ENCODE measurements at regions not wholly inside any gene's neighbourhood (a gene's known extent, or its start where the extent isn't known, plus 50 kb on each side); places are given as distances from the start of the nearest gene placed in this dataset.
"Not testable (repeated sequence)": the region's sequence is repeated elsewhere in the genome, so short reads cannot be mapped to it uniquely, and the experiment has no call there.

DNA sequence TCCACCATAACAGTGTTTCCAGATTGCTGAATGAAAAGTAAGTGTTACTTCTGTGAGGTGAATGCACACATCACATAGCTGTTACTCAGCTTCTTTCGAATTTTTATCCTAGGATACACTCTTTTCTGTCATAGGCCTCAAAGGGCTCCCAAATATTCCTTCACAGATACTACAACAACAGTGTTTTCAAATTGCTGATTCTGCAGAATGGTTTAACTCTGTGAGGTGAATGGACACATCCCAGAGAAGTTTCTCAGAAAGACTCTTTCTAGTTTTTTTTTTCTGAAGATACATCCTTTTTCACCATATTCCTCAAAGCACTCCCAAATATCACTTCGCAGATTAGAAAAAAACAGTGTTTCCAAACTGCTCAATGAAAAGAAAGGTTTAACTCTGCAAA, 221.1 kb downstream of the OR4A5 start:
- Histone ChIP-seq H3K27ac (no peak overlapping the region), H3K4me3 (no peak overlapping the region), H3K4me1 (no peaks in the 10 kb centered on the region), H3K27me3 (no peaks in the 10 kb centered on the region), H3K9me3 (peaks cover 0 to 60% (median 3%) of the 10 kb centered on the region in 4 donors), H3K36me3 (no peaks in the 10 kb centered on the region)
- TF ChIP-seq, protein P1, sequence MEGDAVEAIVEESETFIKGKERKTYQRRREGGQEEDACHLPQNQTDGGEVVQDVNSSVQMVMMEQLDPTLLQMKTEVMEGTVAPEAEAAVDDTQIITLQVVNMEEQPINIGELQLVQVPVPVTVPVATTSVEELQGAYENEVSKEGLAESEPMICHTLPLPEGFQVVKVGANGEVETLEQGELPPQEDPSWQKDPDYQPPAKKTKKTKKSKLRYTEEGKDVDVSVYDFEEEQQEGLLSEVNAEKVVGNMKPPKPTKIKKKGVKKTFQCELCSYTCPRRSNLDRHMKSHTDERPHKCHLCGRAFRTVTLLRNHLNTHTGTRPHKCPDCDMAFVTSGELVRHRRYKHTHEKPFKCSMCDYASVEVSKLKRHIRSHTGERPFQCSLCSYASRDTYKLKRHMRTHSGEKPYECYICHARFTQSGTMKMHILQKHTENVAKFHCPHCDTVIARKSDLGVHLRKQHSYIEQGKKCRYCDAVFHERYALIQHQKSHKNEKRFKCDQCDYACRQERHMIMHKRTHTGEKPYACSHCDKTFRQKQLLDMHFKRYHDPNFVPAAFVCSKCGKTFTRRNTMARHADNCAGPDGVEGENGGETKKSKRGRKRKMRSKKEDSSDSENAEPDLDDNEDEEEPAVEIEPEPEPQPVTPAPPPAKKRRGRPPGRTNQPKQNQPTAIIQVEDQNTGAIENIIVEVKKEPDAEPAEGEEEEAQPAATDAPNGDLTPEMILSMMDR (IDR thresholded peaks at IDR 0.05), result no peak
- no peak for TF ChIP-seq POLR2A (IDR thresholded peaks at IDR 0.05)
- DNase-seq, result no peak

DNA sequence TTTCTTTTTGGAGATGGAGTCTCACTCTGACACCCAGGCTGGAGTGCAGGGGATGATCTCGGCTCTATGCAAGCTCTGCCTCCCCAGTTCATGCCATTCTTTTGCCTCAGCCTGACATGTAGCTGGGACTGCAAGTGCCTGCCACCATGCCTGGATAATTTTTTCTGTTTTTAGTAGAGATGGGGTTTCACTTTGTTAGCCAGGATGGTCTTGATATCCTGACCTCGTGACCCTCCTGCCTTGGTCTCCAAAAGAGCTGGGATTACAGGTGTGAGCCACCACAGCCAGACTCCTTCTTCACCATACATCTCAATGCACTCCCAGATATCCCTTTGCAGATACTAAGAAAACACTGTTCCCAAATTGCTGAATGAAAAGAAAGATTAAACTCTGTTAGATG, 224.3 kb downstream of the OR4A5 start:
- no peaks in the 10 kb centered on the region for H3K4me1 ChIP-seq
- H3K27ac ChIP-seq, result no peak overlapping the region
- TF ChIP-seq, protein P1 (IDR thresholded peaks at IDR 0.05), result no peak
- no peak for TF ChIP-seq POLR2A (IDR thresholded peaks at IDR 0.05)
- no peaks in the 10 kb centered on the region for H3K36me3 ChIP-seq
- no peak overlapping the region for H3K4me3 ChIP-seq
- no peaks in the 10 kb centered on the region for H3K27me3 ChIP-seq
- H3K9me3 ChIP-seq, result peaks cover 0 to 68% (median 3%) of the 10 kb centered on the region in 4 donors
- no peak for DNase-seq

DNA sequence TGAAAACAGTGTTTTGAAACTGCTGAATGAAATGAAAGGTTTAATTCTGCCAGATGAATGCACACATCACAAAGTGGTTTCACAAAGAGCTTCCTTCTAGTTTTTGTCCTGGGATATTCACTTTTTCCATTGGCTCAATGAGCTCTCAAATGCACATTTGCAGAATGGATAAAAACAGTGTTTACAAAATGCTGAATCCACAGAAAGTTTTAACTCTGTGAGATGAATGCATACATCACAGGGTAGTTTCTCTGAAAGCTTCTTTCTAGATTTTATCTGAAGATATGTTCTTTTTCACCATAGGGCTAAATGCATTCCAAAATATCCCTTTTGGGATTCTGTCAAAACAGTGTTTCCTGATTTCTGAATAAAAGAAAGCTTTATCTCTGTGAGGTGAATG, 237.6 kb downstream of the OR4A5 start:
- no peak for DNase-seq
- no peaks in the 10 kb centered on the region for H3K36me3 ChIP-seq
- TF ChIP-seq POLR2A (IDR thresholded peaks at IDR 0.05), result no peak
- TF ChIP-seq, protein P1 (IDR thresholded peaks at IDR 0.05), result no peak
- no peaks in the 10 kb centered on the region for H3K4me1 ChIP-seq
- no peaks in the 10 kb centered on the region for H3K27me3 ChIP-seq
- peaks cover 0 to 34% (median 2%) of the 10 kb centered on the region in 4 donors for H3K9me3 ChIP-seq
- H3K4me3 ChIP-seq, result no peak overlapping the region
- H3K27ac ChIP-seq, result no peak overlapping the region

DNA sequence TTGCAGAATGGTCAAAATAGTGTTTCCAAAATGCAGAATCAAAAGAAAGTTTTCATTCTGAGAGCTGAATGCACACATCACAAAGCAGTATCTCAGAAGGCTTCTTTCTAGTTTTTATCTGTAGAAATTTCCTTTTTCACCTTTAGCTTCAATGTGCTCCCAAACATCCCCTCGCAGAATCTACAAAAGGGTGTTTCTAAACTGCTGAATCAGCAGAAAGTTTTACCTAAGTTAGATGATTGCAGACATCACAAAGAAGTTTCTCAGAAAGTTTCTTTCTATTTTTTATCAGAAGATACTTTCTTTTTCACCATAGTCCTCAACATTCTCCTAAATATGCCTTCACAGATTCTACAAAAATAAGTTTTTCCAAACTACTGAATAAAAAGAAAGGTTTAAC, 239.8 kb downstream of the OR4A5 start:
- no peak for TF ChIP-seq POLR2A (IDR thresholded peaks at IDR 0.05)
- TF ChIP-seq, protein P1 (IDR thresholded peaks at IDR 0.05), result no peak
- Histone ChIP-seq H3K27me3 (no peaks in the 10 kb centered on the region), H3K4me3 (no peak overlapping the region), H3K36me3 (no peaks in the 10 kb centered on the region), H3K27ac (no peak overlapping the region), H3K4me1 (no peaks in the 10 kb centered on the region), H3K9me3 (peaks cover 0 to 22% (median 2%) of the 10 kb centered on the region in 4 donors)
- DNase-seq, result no peak

DNA sequence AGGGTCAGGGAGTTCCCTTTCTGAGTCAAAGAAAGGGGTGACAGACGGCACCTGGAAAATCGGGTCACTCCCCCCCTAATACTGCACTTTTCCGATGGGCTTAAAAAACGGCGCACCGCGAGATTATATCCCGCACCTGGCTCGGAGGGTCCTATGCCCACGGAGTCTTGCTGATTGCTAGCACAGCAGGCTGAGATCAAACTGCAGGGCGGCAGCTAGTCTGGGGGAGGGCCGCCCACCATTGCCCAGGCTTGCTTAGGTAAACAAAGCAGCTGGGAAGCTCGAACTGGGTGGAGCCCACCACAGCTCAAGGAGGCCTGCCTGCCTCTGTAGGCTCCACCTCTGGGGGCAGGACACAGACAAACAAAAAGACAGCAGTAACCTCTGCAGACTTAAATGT, 240.5 kb downstream of the OR4A5 start:
- H3K4me3 ChIP-seq, DNase-seq, H3K4me1 ChIP-seq, H3K27me3 ChIP-seq, H3K27ac ChIP-seq, H3K36me3 ChIP-seq: not testable (repeated sequence)
- H3K9me3 ChIP-seq, result peaks cover 0 to 16% (median 1%) of the 10 kb centered on the region in 4 donors

DNA sequence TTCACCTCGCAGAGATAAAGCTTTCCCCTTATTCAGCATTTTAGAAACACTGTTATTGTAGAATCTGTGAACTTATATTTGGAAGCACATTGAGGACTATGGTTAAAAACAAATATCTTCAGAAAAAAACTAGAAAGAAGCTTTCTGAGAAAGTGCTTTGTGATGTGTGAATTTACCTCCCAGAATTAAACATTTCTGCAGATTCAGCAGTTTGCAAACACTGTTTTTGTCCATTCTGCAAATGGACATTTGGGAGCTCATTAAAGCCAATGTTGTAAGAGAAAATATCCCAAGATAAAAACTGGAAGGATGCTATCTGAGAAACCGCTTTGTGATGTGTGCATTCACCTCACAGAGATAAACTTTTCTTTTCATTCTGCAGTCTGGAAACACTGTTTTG, 272.7 kb downstream of the OR4A5 start:
- Histone ChIP-seq H3K4me1 (no peaks in the 10 kb centered on the region), H3K4me3 (no peak overlapping the region), H3K27me3 (no peaks in the 10 kb centered on the region), H3K36me3 (no peaks in the 10 kb centered on the region), H3K27ac (no peak overlapping the region), H3K9me3 (peaks cover 0 to 49% (median 0%) of the 10 kb centered on the region in 4 donors)
- no peak for TF ChIP-seq POLR2A (IDR thresholded peaks at IDR 0.05)
- TF ChIP-seq, protein P1 (IDR thresholded peaks at IDR 0.05), result no peak
- no peak for DNase-seq

Measured in Peyer's patch (tissue), 4 donors.